Caco-2 (cell line): ENCODE measurements at regions not wholly inside any gene's neighbourhood (a gene's known extent, or its start where the extent isn't known, plus 50 kb on each side); places are given as distances from the start of the nearest gene placed in this dataset.

Experiments
- BruUV-seq: library from RNA; stranded (reverse); fragments of 400-500 nt; replicated peaks from 2 replicates; lab custom pipeline; 2021; lab: Mats Ljungman, UMichigan
- CTCF ChIA-PET: fragments of 300-600 bp; sonication (Branson Sonifier 250); formaldehyde crosslinking; loops from one replicate; lab custom pipeline; 2022; ENCODE audit warnings: antibody characterized with exemption; lab: Charles Lee
- POLR2A ChIA-PET: fragments of 300-600 bp; sonication (Branson Sonifier 250); formaldehyde crosslinking; loops from one replicate; lab custom pipeline; 2022; ENCODE audit warnings: antibody characterized with exemption; lab: Charles Lee
- DNase-seq, 2 experiments: peaks; one replicate each; pipeline versions ENCODE4 v3.0.0 to v3.0.0-alpha.2; 2020 to 2022
- H3K27me3 ChIP-seq: replicated peaks from 2 replicates; pipeline ENCODE4 v1.6.0; 2011; ENCODE audit warnings: low read length; ENCODE audit not compliant: control insufficient read depth, insufficient read depth
- H3K36me3 ChIP-seq: 2 replicates; pipeline ENCODE4 v1.5.1; 2011; ENCODE audit warnings: low read length; ENCODE audit not compliant: control insufficient read depth, insufficient read depth
- H3K4me1 ChIP-seq: fragments of 250-450 bp; sonication (Bioruptor Pico); 2 replicates; pipeline ENCODE4 v1.5.1; 2020; ENCODE audit warnings: mild to moderate bottlenecking
- H3K4me3 ChIP-seq: 2 replicates; pipeline ENCODE4 v1.5.1; 2011; ENCODE audit warnings: low read depth, mild to moderate bottlenecking, control low read depth, low read length
- H3K9me3 ChIP-seq: fragments of 250-450 bp; sonication (Bioruptor Pico); 2 replicates; pipeline ENCODE4 v1.5.1; 2020; ENCODE audit warnings: mild to moderate bottlenecking, moderate library complexity
- H3K27ac Mint-ChIP-seq: one replicate; pipeline ENCODE4 v1.8.0; 2022; ENCODE audit warnings: mixed read lengths; ENCODE audit not compliant: unreplicated experiment
- H3K27me3 Mint-ChIP-seq: one replicate; pipeline ENCODE4 v1.8.0; 2022; ENCODE audit warnings: mixed read lengths; ENCODE audit not compliant: insufficient read depth, unreplicated experiment
- H3K36me3 Mint-ChIP-seq: one replicate; pipeline ENCODE4 v1.8.0; 2022; ENCODE audit warnings: mild to moderate bottlenecking, mixed read lengths; ENCODE audit not compliant: insufficient read depth, unreplicated experiment
- H3K4me1 Mint-ChIP-seq: one replicate; pipeline ENCODE4 v1.8.0; 2022; ENCODE audit warnings: low read depth, mixed read lengths; ENCODE audit not compliant: unreplicated experiment
- H3K4me3 Mint-ChIP-seq: one replicate; pipeline ENCODE4 v1.8.0; 2022; ENCODE audit warnings: mild to moderate bottlenecking, moderate library complexity, mixed read lengths; ENCODE audit not compliant: unreplicated experiment
- H3K9me3 Mint-ChIP-seq: one replicate; pipeline ENCODE4 v1.8.0; 2022; ENCODE audit warnings: mixed read lengths; ENCODE audit not compliant: unreplicated experiment
- CTCF ChIP-seq, 2 experiments: fragments of 200-600 bp in 1 of 2; IDR thresholded peaks; 1 replicate in 1 of 2; 2 replicates in 1 of 2; pipeline versions ENCODE4 v1.5.1 to v1.8.0; 2011 to 2022; ENCODE audit warnings: antibody characterized with exemption in 1 of 2, control low read depth in 1 of 2, inconsistent platforms in 1 of 2, low read depth in 1 of 2, low read length in 1 of 2, mild to moderate bottlenecking in 1 of 2, moderate library complexity in 1 of 2; ENCODE audit not compliant: insufficient read depth in 1 of 2, severe bottlenecking in 1 of 2, unreplicated experiment in 1 of 2
- intact Hi-C: fragments of 100-400 bp; cut with micrococcal nuclease; formaldehyde crosslinking; loops from one replicate; pipeline ENCODE4 v1.10.0; 2022; ENCODE audit not compliant: unreplicated experiment

DNA sequence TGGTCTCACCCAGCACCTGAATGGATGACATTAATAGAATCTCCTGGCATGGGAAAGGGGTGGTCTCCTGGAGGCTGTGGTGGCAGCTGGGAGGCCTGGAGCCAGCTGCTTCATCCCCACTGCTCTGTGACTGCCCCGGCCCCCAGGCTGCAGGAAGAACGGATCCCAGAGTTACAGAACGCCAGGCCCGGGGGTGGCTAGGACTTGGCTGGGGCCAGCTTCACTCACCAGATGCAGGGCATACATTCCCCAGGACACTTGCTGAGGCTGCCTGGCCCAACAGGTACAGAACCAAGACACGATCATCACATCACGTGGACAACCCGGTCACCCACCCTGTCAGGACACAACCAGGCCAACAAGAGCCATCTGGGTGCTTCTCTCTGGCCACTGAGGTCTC is 178.6 kb upstream of the SALL3 start:
- ChIA-PET CTCF (no interaction called here), POLR2A (no interaction called here)
- intact Hi-C loops = no loop called here
- H3K9me3 Mint-ChIP-seq = no peaks in the 10 kb centered on the region
- BruUV-seq = no TSS peak
- H3K36me3 Mint-ChIP-seq = peaks cover 7% of the 10 kb centered on the region
- no peak for DNase-seq
- Histone ChIP-seq H3K9me3 (no peaks in the 10 kb centered on the region), H3K27me3 (no peaks in the 10 kb centered on the region), H3K36me3 (no peaks in the 10 kb centered on the region), H3K4me3 (no peak overlapping the region), H3K4me1 (no peaks in the 10 kb centered on the region)
- H3K27me3 Mint-ChIP-seq = no peaks in the 10 kb centered on the region
- H3K4me3 Mint-ChIP-seq = no peak overlapping the region
- TF ChIP-seq CTCF (IDR thresholded peaks at IDR 0.05; ENCODE audit: insufficient read depth in 1 of 2, low read depth in 1 of 2, low read length in 1 of 2, severe bottlenecking in 1 of 2, unreplicated experiment in 1 of 2) = no peak
- H3K27ac Mint-ChIP-seq = no peak overlapping the region
- no peaks in the 10 kb centered on the region for H3K4me1 Mint-ChIP-seq

- no TSS peak for BruUV-seq
- peaks cover 7% of the 10 kb centered on the region for H3K36me3 Mint-ChIP-seq
- H3K4me1 ChIP-seq = no peaks in the 10 kb centered on the region
- H3K27ac Mint-ChIP-seq = no peak overlapping the region
- H3K27me3 ChIP-seq = no peaks in the 10 kb centered on the region
- no peaks in the 10 kb centered on the region for H3K9me3 ChIP-seq
- CTCF ChIA-PET = no interaction called here
- DNase-seq = no peak
- TF ChIP-seq CTCF (IDR thresholded peaks at IDR 0.05; ENCODE audit: insufficient read depth in 1 of 2, low read depth in 1 of 2, low read length in 1 of 2, severe bottlenecking in 1 of 2, unreplicated experiment in 1 of 2) = no peak
- H3K4me3 ChIP-seq = no peak overlapping the region
- no peaks in the 10 kb centered on the region for H3K9me3 Mint-ChIP-seq
- POLR2A ChIA-PET = no interaction called here
- no peak overlapping the region for H3K4me3 Mint-ChIP-seq
- H3K4me1 Mint-ChIP-seq = no peaks in the 10 kb centered on the region
- H3K36me3 ChIP-seq = no peaks in the 10 kb centered on the region
- intact Hi-C loops = no loop called here
- no peaks in the 10 kb centered on the region for H3K27me3 Mint-ChIP-seq
Measured at GRCh38 chr18:78803104-78803503, 176.5 kb upstream of the SALL3 start.

DNA sequence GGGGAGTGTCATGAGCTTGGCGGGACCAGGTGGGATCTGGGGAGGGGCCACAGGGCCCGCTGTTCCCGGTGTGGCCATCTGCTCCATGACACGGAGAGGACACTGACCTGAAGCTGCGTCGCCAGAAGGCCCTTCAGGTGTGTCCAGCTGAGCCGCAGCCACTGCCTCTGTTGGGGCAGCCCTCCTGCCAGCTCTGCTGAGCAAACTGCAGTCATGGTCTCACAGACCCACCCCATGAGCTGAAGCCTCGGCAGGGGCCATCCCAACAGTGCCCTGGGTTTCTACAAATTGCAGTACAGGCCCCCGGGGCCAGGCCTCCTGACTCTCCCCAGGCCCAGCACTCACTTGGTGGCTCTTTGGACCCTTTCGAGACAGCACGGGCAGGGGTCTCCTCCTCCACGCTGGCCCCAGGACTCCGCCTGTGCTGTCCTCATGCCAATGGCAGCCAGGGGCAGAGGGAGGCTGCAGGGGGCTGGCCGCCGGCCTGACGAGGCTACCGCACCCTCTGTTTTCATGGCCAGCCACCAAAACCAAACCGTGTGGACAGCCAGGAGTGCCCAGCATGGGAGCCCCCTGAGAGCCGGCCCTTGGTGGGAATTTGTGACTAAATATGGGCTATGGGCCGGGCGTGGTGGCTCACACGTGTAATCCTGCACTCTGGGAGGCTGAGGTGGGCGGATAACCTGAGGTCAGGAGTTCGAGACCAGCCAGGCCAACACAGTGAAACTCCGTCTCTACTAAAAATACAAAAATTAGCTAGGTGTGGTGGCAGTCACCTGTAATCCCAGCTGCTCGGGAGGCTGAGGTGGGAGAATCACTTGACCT is 175.2 kb upstream of the SALL3 start:
- no peaks in the 10 kb centered on the region for H3K36me3 ChIP-seq
- no peak for TF ChIP-seq CTCF (IDR thresholded peaks at IDR 0.05; ENCODE audit: insufficient read depth in 1 of 2, low read depth in 1 of 2, low read length in 1 of 2, severe bottlenecking in 1 of 2, unreplicated experiment in 1 of 2)
- no peak overlapping the region for H3K27ac Mint-ChIP-seq
- no peak for DNase-seq
- ChIA-PET POLR2A (no interaction called here), CTCF (no interaction called here)
- no peak overlapping the region for H3K4me3 Mint-ChIP-seq
- no peaks in the 10 kb centered on the region for H3K27me3 ChIP-seq
- no peaks in the 10 kb centered on the region for H3K9me3 ChIP-seq
- H3K9me3 Mint-ChIP-seq = no peaks in the 10 kb centered on the region
- BruUV-seq = no TSS peak
- no peaks in the 10 kb centered on the region for H3K4me1 ChIP-seq
- peaks cover 4% of the 10 kb centered on the region for H3K36me3 Mint-ChIP-seq
- no peaks in the 10 kb centered on the region for H3K27me3 Mint-ChIP-seq
- no peaks in the 10 kb centered on the region for H3K4me1 Mint-ChIP-seq
- intact Hi-C loops = no loop called here
- H3K4me3 ChIP-seq = no peak overlapping the region
